ENCODE measurements at regions not wholly inside any gene's neighbourhood (a gene's known extent, or its start where the extent isn't known, plus 50 kb on each side); places are given as distances from the start of the nearest gene placed in this dataset.
"Not testable (repeated sequence)": the region's sequence is repeated elsewhere in the genome, so short reads cannot be mapped to it uniquely, and the experiment has no call there.

- TF ChIP-seq CTCF (IDR thresholded peaks at IDR 0.05 in 4 of 5, conservative IDR thresholded peaks at IDR 0.05 in 1 of 5); POLR2A (IDR thresholded peaks at IDR 0.05): not testable (repeated sequence)
Measured at GRCh38 chr2:89213151-89213550, 521.7 kb downstream of the RPIA start.

All from gastrocnemius medialis (tissue), 4 donors.